ENCODE measurements at regions not wholly inside any gene's neighbourhood (a gene's known extent, or its start where the extent isn't known, plus 50 kb on each side); places are given as distances from the start of the nearest gene placed in this dataset.

GRCh38 chr1:79302380-79302930, 295.9 kb upstream of the ADGRL4 start:
- ChIA-PET POLR2A (no interaction called here), CTCF (no interaction called here)
- DNase-seq: no peak
- Mint-ChIP-seq H3K9me3 (no peaks in the 10 kb centered on the region), H3K36me3 (ENCODE audit: low read depth) (no peaks in the 10 kb centered on the region), H3K4me3 (no peak overlapping the region), H3K27me3 (no peaks in the 10 kb centered on the region), H3K4me1 (no peaks in the 10 kb centered on the region), H3K27ac (no peak overlapping the region)
- ATAC-seq (ENCODE audit: low read depth): no peak
- intact Hi-C loops (cut with micrococcal nuclease): no loop called here
- no peak for TF ChIP-seq CTCF (IDR thresholded peaks at IDR 0.05)

- no peak overlapping the region for H3K4me3 Mint-ChIP-seq
- CTCF ChIA-PET: no interaction called here
- no peaks in the 10 kb centered on the region for H3K4me1 Mint-ChIP-seq
- no peaks in the 10 kb centered on the region for H3K27me3 Mint-ChIP-seq
- H3K27ac Mint-ChIP-seq: no peak overlapping the region
- H3K9me3 Mint-ChIP-seq: no peaks in the 10 kb centered on the region
- no peak for TF ChIP-seq CTCF (IDR thresholded peaks at IDR 0.05)
- no peak for DNase-seq
- ATAC-seq (ENCODE audit: low read depth): no peak
- H3K36me3 Mint-ChIP-seq (ENCODE audit: low read depth): no peaks in the 10 kb centered on the region
- POLR2A ChIA-PET: no interaction called here
- intact Hi-C loops (cut with micrococcal nuclease): no loop called here
These were observed 289.4 kb upstream of the ADGRL4 start for GRCh38 chr1:79295967-79296366.

GRCh38 chr1:79293611-79294010, 287.1 kb upstream of the ADGRL4 start:
- intact Hi-C loops (cut with micrococcal nuclease): no loop called here
- no peak for TF ChIP-seq CTCF (IDR thresholded peaks at IDR 0.05)
- Mint-ChIP-seq H3K4me1 (no peaks in the 10 kb centered on the region), H3K27me3 (no peaks in the 10 kb centered on the region), H3K27ac (no peak overlapping the region), H3K9me3 (no peaks in the 10 kb centered on the region), H3K4me3 (no peak overlapping the region), H3K36me3 (ENCODE audit: low read depth) (no peaks in the 10 kb centered on the region)
- CTCF ChIA-PET: no interaction called here
- ATAC-seq (ENCODE audit: low read depth): no peak
- POLR2A ChIA-PET: no interaction called here
- no peak for DNase-seq

- Mint-ChIP-seq H3K4me3 (no peak overlapping the region), H3K36me3 (ENCODE audit: low read depth) (no peaks in the 10 kb centered on the region), H3K27ac (no peak overlapping the region), H3K27me3 (no peaks in the 10 kb centered on the region), H3K4me1 (no peaks in the 10 kb centered on the region), H3K9me3 (no peaks in the 10 kb centered on the region)
- TF ChIP-seq CTCF (IDR thresholded peaks at IDR 0.05): no peak
- intact Hi-C loops (cut with micrococcal nuclease): no loop called here
- ATAC-seq (ENCODE audit: low read depth) (no peak), DNase-seq (no peak)
- ChIA-PET CTCF (no interaction called here), POLR2A (no interaction called here)
These were observed 284.5 kb upstream of the ADGRL4 start for GRCh38 chr1:79290927-79291474.

GRCh38 chr1:79287982-79288381, 281.5 kb upstream of the ADGRL4 start:
- Mint-ChIP-seq H3K4me3 (no peak overlapping the region), H3K36me3 (ENCODE audit: low read depth) (no peaks in the 10 kb centered on the region), H3K4me1 (no peaks in the 10 kb centered on the region), H3K27me3 (no peaks in the 10 kb centered on the region), H3K27ac (no peak overlapping the region), H3K9me3 (no peaks in the 10 kb centered on the region)
- no peak for TF ChIP-seq CTCF (IDR thresholded peaks at IDR 0.05)
- ChIA-PET POLR2A (no interaction called here), CTCF (no interaction called here)
- ATAC-seq (ENCODE audit: low read depth) (no peak), DNase-seq (no peak)
- intact Hi-C loops (cut with micrococcal nuclease): no loop called here
